HG03064 (cell line): ENCODE measurements at regions not wholly inside any gene's neighbourhood (a gene's known extent, or its start where the extent isn't known, plus 50 kb on each side); places are given as distances from the start of the nearest gene placed in this dataset.

Source experiments
- ATAC-seq: cut with Tn5 transposase; IDR thresholded peaks from one replicate; pipeline ENCODE4 v1.9.1; 2021; ENCODE audit warnings: low read depth; ENCODE audit not compliant: unreplicated experiment

DNA sequence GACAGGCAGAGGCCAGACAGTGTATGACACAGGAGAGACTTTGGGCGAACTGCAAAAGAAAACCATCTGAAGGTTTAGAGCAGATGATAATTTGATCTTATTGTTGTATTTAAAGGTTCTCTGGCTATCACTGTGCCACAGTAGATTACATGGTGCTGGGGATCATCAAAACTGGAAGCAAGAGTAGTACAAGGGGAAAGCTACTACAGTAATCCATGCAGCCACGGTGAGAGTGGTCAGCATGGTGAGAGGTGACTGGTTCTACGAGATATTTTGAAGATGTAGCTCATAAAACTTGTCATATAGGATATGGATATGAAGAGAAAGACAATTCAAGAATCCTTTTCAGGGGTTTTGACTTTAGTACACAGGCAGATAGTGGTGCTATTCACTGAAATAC is 194.8 kb upstream of the GULP1 start:
- no peak for ATAC-seq

DNA sequence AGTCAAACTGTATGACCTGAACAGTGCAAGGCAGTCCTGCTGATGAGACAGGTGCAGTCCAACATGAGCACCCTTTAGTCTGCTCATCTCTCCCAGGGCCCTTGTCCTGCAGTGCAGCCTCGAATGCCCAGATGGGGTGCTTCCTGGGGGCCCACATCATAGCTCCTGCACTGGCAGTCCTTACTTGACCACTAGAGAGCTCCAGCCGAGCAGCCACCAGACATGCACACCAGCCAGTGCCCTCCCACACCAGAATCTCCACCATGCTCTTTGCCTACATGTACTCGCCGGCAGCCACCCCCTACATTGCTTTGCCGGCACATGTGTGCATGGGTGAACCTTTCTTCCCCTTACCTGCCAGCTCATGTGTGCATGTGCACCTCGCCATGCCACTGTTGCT is 188.8 kb upstream of the GULP1 start:
- ATAC-seq, result no peak

DNA sequence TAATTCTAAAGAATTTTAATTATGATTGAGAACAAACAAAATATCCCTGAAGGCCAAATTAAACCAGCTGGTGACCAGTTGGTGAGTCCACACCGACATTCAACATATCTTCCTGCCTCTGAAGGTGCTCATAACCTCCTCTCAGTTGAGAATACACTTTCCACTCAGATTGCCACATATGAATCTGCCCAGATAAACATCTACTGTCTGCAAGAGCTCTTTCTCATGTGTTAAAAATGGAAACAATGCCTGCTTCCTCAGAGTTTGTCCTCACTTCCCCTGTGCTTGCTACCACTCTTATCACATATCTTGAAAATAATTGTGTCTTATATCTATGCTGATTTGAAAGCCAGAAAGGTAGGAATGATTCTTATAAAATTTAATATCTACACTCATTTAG is 177.7 kb upstream of the GULP1 start:
- no peak for ATAC-seq

DNA sequence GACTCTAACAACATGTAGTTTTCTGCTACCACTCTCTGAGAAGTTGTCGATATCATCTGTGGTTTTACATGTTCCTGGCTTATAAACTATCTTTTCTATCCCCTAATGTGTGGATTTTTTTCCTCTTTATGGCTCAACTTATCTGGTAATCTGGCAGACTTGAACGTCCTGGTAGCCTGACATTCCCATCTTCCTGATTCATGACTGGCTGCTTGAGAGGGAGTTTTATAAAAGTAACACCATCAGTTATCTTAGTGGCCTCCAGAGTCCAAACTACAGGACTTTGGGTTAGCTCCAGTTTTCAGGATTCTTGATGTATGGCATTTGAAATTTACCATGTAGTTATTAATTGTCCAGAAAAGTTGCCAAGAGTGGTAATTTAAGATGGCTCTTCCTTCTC is 174.0 kb upstream of the GULP1 start:
- ATAC-seq, result no peak

DNA sequence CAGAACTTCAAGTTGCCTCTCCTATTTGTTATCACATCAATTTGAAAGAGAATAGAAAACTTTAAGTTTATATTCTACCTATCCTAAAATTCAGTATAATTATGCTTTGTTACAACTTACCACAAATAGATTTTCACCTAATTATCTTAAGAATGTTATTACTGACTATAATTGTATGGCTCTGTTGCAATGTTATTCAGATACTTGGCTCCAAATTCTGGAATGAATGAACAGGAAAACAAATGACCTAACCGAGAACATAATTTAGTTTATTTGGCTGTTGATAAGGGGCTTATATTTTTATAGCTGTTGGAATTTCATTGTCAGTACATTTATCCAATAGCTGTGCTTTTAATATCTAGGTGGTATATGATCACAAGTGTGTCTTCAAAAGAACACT is 173.2 kb upstream of the GULP1 start:
- ATAC-seq, result no peak

DNA sequence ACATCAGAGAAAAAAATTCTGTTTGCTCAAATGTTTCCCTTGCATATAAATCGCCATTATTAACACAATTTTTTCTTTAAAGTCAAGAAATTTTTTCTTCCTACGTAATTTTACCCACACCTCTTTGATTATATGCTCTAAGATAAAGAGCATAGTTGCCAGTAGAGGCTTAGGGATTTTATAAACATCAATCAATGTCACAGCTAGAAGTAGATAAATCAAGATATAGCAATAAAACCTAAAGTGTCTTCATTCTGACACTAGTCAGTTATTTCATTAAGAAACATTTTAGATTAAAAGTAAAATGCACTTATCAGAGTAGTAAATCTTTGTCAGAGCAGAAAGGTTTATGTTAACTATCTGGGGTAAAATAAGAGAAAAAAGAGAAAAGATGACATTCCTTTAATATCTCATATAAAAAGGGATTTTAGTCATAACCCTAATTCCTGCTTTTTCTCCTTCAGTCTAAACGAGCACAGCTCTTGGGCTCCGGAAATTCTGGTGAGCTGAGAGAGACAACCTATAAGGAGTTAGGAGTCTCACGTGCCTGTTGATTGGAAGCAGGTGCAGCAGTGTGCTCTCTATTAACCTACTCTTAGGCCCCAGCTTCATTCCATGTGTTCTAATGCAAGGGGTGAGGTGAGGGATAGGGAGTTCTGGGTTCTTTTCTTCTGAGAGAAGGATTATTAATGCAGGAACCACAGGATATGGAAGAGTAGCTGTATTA is 172.4 kb upstream of the GULP1 start:
- ATAC-seq, result no peak

DNA sequence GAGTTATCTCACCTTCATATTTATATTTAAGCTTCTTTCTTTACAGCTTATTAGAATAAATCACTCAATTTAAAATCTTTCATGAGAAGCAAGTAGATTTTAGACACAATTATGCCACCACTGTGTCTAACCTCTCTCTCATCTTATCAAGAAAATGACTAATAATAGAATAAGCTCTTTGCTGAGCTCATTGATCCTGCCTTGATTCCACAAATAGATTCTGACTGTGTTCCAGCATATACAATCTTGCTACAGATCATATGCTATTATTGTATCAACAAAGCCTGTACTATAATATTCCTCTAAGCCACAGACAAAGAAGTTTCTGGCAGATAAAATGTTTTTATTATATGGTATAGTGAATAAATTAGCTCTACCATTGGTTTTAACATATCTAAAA is 168.7 kb upstream of the GULP1 start:
- no peak for ATAC-seq

DNA sequence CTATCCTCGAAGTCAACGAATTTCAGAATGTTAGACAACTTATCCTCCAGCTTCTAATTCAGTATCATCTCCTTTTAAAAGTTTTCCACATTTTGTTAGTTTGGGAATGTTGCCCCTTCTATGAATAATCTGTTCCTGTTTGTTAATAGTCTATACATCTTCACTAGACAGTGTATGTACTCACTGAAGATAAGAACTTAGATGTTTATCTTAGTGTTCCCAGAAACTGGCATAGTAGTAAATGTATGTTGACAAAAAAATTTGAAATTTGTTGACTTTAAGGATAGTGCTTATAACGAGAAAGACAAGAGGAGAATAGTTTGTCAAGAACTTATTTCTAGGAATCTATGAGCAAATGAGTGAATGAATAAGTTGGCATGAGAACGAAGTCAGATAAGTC is 162.0 kb upstream of the GULP1 start:
- ATAC-seq, result no peak

DNA sequence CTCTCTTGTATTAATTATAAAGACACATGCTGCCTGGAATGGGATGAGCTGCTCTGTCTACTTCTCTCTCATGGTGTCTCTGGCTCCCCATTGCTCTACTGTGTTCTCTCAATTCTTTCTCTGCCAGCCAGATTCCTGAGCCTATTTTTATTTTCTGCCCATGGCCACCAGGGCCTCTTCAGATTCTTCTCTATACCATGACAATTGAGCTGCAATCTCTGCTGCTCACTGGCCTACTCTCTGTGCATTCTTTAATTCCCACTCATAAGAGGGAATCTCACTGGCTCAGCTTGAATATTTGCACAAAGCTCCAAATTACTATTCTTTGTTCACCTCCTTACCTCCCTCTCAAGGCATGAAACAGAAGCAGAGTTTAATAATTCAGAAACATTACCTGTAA is 161.4 kb upstream of the GULP1 start:
- no peak for ATAC-seq

DNA sequence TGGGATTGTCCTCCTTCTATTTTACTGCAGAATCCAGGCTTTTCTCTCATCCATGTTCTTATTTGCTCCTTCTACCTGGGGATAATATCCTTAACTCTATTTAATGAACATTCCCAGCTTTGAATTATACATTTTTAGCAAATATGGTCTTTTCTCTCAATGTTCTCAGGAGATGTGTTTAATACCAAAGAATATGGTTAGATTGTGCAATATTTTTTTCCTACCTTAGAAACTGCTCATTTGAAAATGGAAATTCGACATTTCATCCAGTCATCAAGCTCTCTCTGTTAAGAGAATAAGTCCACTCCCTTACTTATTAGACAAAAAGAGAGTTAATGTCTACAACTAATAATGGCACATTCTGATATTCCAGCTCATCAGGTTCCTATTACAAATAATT is 160.4 kb upstream of the GULP1 start:
- no peak for ATAC-seq

DNA sequence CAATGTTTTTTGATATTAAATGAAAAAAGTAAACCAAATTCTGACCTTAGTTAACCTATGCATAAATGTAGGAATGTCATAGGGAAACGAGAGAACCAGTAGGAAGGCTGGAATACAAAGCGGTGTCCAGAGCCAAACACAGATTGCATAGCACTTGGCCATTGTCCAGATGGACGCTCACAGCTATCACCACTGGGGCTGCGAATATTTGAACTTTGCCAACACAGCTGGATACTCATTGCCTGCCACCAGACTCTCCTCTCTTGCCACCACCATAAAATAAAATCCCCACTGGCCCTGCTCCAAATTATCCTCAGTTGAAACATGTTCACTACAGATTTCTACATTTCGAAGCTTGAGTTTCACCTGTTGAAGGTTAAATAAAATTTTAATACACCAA is 159.3 kb upstream of the GULP1 start:
- no peak for ATAC-seq

DNA sequence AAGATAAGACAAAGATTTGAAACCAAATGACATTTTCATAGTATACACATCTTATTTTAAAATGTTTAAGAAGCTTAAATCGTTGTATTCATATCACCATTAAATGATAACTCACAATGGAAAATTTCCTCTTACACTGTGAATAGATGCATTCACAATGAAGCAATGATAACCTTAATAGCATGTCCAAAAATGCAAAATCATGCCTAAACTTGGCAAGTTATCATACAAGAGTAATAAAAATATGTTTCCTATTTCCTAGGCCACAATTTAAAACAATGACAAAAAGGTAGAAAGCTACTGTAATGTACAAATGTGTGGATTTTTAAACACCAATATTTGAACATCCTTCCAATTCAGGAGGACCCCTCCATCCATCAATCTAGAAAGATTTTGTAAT is 157.4 kb upstream of the GULP1 start:
- no peak for ATAC-seq

DNA sequence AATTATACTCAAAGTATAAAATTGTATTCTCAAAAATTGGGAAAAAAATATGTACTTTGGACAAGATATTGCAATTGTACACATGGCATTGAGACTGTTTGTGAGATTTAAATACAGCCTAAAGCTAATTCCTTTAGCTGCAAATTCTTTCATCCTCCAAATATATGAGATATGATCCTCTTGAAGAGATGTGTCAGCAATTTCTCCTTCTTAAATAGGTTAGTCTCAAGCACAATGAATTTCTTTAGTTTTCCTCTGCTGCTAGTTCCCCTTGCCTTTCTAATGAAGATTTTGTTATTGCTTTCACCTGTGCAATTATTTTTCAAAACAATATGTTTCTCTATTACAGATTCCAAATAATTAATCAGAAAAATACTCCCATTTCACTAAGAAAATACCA is 153.4 kb upstream of the GULP1 start:
- no peak for ATAC-seq

DNA sequence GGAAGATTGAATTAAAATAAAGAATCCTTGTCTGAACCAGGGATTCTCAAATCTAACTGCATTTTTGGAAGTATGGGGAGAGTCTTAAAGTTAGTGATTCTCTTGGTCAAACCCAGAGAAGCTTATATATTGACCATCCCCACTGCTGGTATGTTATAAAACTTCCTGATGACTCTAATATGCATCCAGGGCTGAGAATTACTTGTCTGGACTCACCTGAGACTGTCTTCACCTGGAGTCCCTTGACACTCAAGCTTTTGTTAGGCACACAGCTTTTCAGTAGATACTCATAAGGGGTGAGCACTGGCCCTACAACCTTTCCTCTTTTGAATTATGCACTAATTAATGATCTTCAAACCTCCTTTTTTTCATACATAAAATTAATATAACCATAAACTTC is 149.6 kb upstream of the GULP1 start:
- ATAC-seq, result no peak

DNA sequence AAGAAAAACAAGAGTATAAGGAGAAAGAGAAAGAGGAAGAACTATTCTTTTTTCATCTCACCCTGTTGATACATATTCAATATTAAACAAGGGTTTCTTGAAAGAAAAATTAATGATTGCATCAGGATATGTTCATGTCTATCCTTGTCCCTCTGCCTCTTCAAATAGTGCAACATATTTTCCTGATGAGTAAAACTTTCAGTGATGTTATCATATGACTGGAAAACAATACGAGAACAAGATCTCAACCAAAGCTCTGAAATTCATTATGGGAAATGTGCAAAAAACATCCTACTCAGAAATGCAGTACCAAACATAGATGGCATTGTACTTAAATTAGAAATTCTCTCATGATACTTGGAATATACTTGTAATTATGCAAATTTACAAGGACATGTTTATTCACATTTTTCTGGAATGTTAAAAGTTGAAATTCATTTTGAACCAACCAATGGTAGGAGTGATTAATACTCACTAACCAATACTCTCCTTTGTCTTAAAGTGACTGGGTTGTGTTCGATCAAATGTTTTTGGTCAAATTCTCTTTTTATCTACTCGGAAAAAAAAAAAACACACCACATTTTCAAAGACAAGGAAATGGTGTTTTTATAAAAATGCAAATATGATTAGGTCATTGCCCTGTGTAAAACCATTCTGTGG is 148.9 kb upstream of the GULP1 start:
- no peak for ATAC-seq

DNA sequence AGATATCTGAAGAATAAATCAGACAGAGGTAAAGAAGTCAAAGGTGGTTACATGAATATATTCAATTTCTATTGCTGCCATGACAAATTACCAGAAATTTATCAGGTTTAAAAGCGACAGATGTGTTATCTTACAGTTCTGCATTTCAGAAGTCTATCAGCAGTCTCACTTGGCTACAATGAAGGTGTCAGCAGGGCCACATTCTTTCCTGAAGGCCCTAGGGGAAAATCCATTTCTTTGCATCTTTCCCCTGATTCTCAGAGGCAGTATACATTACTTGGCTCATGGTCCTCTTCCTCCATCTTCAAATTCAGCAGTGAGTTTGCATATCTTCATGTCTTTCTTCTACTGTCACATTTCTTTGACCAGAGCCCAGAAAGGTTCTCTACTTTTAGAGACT is 145.8 kb upstream of the GULP1 start:
- no peak for ATAC-seq

DNA sequence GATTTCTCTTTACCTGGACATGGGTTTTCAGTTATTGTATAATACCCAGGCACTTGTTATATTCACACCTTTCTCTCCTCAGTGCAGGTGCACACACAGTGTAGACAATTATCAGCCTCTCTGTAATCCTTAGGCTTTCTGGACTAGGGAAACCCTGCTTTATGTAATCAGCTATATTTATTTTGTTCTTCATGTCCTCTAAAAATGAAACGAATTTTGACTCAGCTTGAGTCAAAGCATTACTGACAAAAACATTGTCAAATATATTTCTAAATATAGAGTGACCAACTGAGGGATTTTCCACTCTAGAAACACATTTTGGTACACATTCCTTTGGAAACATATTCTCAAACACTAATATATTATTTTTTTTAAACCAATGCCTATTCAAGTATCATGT is 144.8 kb upstream of the GULP1 start:
- no peak for ATAC-seq

DNA sequence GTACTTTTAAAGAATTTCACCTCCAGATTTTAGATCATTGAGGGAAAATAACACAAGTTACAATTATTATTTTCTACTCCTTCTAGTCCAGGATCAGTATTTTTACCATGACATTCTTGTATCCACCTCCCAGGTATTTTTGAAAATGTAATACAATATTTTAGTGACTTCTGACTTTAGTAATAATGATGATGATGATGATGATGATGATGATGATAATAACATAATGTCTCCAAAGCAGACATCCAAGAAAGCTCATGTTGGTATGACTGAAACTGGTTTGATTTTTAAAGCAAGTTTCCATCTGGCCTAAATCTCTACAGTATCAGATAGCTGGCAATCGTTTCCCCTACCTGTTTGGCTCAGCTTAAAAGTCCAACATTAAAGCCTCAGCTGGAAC is 140.0 kb upstream of the GULP1 start:
- ATAC-seq, result no peak

DNA sequence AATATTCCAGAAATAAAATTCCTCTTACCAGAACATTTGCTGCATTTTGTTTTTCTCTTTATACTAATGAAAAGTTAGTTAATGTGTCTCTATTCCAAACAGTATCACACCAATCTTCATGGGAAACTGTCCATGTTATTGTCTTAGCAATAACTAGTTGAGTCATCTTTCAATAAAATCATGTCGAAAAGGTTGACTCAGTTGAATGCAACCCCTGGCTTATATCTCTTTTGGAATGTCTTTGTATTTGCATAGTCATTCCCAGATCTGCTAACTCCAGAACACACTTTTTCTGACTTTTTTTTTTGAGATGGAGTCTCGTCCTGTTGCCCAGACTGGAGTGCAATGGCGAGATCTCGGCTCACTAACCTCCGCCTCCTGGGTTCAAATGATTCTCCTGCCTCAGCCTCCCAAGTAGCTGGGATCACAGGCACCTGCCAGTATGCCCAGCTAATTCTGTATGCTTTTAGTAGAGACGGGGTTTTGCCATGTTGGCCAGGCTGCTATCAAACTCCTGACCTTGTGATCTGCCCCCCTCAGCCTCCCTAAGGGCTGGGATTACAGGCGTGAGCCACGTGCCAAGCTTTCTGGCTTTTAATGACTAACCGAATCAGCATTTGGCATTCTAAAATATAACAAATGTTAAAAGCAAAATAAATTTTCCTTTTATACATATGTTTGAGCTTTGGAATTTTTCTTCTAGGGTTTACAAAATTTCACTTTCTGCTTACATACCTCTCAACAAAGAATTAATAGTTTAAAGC is 133.2 kb upstream of the GULP1 start:
- no peak for ATAC-seq

DNA sequence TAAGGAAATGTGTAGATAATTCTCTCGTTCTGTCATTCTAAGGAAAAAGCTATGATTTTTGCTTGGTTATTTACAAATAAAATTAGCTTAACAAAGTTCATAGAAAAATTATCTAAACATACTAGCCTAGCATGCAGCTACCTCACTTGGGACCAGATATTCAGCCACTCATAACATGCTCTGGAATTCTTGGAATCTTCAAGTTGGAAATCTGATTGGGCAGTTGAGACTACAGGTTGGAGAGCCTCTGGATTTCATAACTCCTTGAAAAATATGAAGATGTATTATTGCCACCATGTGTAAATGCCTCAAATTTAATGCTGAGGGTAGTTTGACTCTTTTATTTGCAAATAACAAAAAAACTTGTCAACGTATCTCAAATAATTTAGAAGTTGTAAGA is 132.2 kb upstream of the GULP1 start:
- no peak for ATAC-seq

DNA sequence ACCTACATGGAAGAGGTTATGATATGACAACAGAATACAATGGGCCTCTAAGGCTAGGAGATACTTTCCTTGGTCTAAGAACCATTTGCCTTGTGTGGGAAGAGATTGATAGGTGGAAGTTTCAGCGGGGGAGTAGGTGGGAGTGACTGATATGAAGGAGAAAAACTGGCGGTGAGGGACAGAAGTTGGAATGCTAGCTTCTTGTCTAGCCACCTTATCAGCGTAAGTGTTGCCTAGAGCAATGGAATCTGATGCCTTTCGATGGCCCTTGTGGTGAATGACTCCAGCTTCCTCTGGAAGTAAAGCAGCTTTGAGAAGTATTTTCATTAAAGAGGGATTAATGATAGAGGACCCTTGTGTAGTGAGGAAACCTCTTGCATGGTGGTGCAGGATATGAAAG is 121.3 kb upstream of the GULP1 start:
- no peak for ATAC-seq

DNA sequence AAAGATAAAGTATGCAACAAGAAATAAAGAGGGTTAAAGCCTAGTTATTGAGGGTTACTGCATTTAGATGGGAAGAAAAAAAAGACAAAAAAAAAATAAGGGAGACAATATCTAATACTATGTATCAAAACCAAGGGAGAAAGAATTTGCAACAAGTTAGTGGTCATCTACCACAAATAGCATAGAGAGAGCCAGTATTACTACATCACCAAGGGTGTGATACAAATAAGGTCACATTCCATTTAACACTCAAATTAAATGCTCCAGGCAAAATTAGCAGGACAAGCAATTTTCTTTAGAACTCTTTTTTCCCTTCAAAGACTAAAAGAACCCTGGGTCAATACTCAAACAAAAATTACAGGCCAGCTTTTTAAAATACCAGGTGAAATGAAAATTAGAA is 115.1 kb upstream of the GULP1 start:
- no peak for ATAC-seq
